Kidney (tissue), 13 donors: ENCODE measurements at regions not wholly inside any gene's neighbourhood (a gene's known extent, or its start where the extent isn't known, plus 50 kb on each side); places are given as distances from the start of the nearest gene placed in this dataset.

Experiments
- DNase-seq, 5 donors: peaks; one replicate each; pipeline ENCODE4 v3.0.0-alpha.2; 2013 to 2020
- FAIRE-seq: peaks from 2 replicates; lab custom pipeline; 2012; peaks lifted over from hg19 to GRCh38; lab: Jason Lieb, UNC
- H3K27ac ChIP-seq, 2 donors: one replicate each; pipeline ENCODE4 v1.7.0; 2013; ENCODE audit warnings: low read depth in 2 of 2, low read length in 2 of 2, inconsistent platforms in 1 of 2
- H3K27me3 ChIP-seq: one replicate; pipeline ENCODE4 v1.7.1; 2013; ENCODE audit warnings: low read length, inconsistent platforms; ENCODE audit not compliant: control insufficient read depth, insufficient read depth
- H3K36me3 ChIP-seq, 3 donors: one replicate each; pipeline versions ENCODE4 v1.7.0 to v1.7.1; 2013; ENCODE audit warnings: low read length in 3 of 3, control low read depth in 1 of 3, inconsistent platforms in 1 of 3; ENCODE audit not compliant: insufficient read depth in 3 of 3, control insufficient read depth in 2 of 3
- H3K4me1 ChIP-seq, 3 donors: one replicate each; pipeline versions ENCODE4 v1.7.0 to v1.7.1; 2013; ENCODE audit warnings: low read length in 3 of 3, inconsistent platforms in 1 of 3, low read depth in 1 of 3; ENCODE audit not compliant: control insufficient read depth in 2 of 3, insufficient read depth in 2 of 3
- H3K4me3 ChIP-seq, 3 donors: one replicate each; pipeline versions ENCODE4 v1.7.0 to v1.8.1; 2013; ENCODE audit warnings: low read length in 3 of 3, control low read depth in 1 of 3, inconsistent platforms in 1 of 3
- H3K9ac ChIP-seq, 3 donors: one replicate each; pipeline versions ENCODE4 v1.7.0 to v1.7.1; 2013; ENCODE audit warnings: low read length in 3 of 3, control low read depth in 1 of 3, inconsistent platforms in 1 of 3
- H3K9me3 ChIP-seq, 3 donors: one replicate each; pipeline versions ENCODE4 v1.7.0 to v1.7.1; 2013; ENCODE audit warnings: low read length in 3 of 3, control low read depth in 1 of 3, inconsistent platforms in 1 of 3; ENCODE audit not compliant: control insufficient read depth in 2 of 3, insufficient read depth in 1 of 3
- CTCF ChIP-seq: IDR thresholded peaks from 3 replicates; pipeline ENCODE4 v1.5.1; 2012; ENCODE audit warnings: mild to moderate bottlenecking, moderate library complexity, borderline replicate concordance; ENCODE audit not compliant: insufficient read depth; ENCODE audit errors: extremely low read depth
- intact Hi-C: fragments of 100-400 bp; cut with DNase I; formaldehyde crosslinking; loops from one replicate; pipeline ENCODE4 v1.11.1; 2022
- donor health status: control.
- donor health status: control.
- donor health status: control.
- donor health status: control.
- donor health status: control.
- donor health status: DM: yes; HTN: yes; CAD: no.
- donor health status: Normal renal cell carcinoma (clear cell type).

- no peak for TF ChIP-seq CTCF
- no peak overlapping the region for H3K4me3 ChIP-seq
- H3K27me3 ChIP-seq = no peaks in the 10 kb centered on the region
- H3K4me1 ChIP-seq = no peaks in the 10 kb centered on the region
- intact Hi-C loops = no loop called here
- DNase-seq (no peak), FAIRE-seq (no peak)
- no peaks in the 10 kb centered on the region for H3K36me3 ChIP-seq
- H3K9ac ChIP-seq = no peak overlapping the region
- no peaks in the 10 kb centered on the region for H3K9me3 ChIP-seq
- H3K27ac ChIP-seq = no peak overlapping the region
Measured at GRCh38 chr15:56831467-56832005, 86.9 kb upstream of the TCF12 start.

DNA sequence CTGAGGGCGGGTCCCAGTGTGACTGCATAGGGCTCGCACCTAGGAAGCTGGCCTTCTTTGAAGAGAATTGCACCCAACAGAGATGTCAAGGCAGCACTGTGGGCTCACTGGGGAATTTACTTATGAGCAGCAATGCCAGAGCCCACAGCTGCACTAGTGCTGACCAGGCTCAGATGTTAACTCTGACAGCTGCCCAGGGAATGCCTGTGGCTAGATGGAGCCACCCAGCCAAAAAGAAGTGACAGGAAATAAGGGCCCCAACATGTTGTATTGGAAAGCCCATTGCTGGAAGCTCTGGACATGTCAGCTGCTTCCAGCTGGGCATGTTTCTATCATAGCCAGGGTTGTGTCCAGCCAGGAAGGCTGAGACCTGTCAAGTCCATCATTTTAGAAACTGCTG, 90.9 kb upstream of the ZNF280D start:
- TF ChIP-seq CTCF = no peak
- Histone ChIP-seq H3K9me3 (no peaks in the 10 kb centered on the region), H3K9ac (no peak overlapping the region)

GRCh38 chr15:56821721-56822425, 88.6 kb upstream of the ZNF280D start:
- Histone ChIP-seq H3K4me3 (no peak overlapping the region), H3K27me3 (no peaks in the 10 kb centered on the region), H3K9ac (no peak overlapping the region), H3K9me3 (no peaks in the 10 kb centered on the region), H3K36me3 (no peaks in the 10 kb centered on the region), H3K27ac (no peak overlapping the region), H3K4me1 (no peaks in the 10 kb centered on the region)
- peak in 4 of 5 donors; percentile 52 to 78 (median 66) for DNase-seq
- FAIRE-seq = peak; percentile 8
- intact Hi-C loops = no loop called here
- TF ChIP-seq CTCF = peak; percentile 75

More for the DNA sequence above, 90.9 kb upstream of the ZNF280D start:
- no peak for FAIRE-seq
- no peak for DNase-seq
- H3K27me3 ChIP-seq = no peaks in the 10 kb centered on the region
- intact Hi-C loops = no loop called here
- H3K36me3 ChIP-seq = no peaks in the 10 kb centered on the region
- no peak overlapping the region for H3K27ac ChIP-seq
- no peak overlapping the region for H3K4me3 ChIP-seq
- no peaks in the 10 kb centered on the region for H3K4me1 ChIP-seq

GRCh38 chr15:56820333-56820732, 87.0 kb upstream of the ZNF280D start:
- no peak for FAIRE-seq
- H3K9ac ChIP-seq = no peak overlapping the region
- no peaks in the 10 kb centered on the region for H3K4me1 ChIP-seq
- H3K27ac ChIP-seq = no peak overlapping the region
- no peak for TF ChIP-seq CTCF
- no peaks in the 10 kb centered on the region for H3K27me3 ChIP-seq
- no peak overlapping the region for H3K4me3 ChIP-seq
- no peaks in the 10 kb centered on the region for H3K9me3 ChIP-seq
- DNase-seq = peak in 2 of 5 donors; percentile 41 to 55
- intact Hi-C loops = no loop called here
- H3K36me3 ChIP-seq = no peaks in the 10 kb centered on the region
